HG03025 (cell line): ENCODE measurements at regions not wholly inside any gene's neighbourhood (a gene's known extent, or its start where the extent isn't known, plus 50 kb on each side); places are given as distances from the start of the nearest gene placed in this dataset.

Source experiments
- ATAC-seq: cut with Tn5 transposase; IDR thresholded peaks from one replicate; pipeline ENCODE4 v1.9.1; 2021; ENCODE audit warnings: mild to moderate bottlenecking, moderate library complexity; ENCODE audit not compliant: unreplicated experiment, low FRiP score

- no peak for ATAC-seq
Observed at GRCh38 chr18:77560341-77560992, 310.8 kb downstream of the GALR1 start.

GRCh38 chr18:77566604-77567003, 317.0 kb downstream of the GALR1 start:
- ATAC-seq: no peak

DNA sequence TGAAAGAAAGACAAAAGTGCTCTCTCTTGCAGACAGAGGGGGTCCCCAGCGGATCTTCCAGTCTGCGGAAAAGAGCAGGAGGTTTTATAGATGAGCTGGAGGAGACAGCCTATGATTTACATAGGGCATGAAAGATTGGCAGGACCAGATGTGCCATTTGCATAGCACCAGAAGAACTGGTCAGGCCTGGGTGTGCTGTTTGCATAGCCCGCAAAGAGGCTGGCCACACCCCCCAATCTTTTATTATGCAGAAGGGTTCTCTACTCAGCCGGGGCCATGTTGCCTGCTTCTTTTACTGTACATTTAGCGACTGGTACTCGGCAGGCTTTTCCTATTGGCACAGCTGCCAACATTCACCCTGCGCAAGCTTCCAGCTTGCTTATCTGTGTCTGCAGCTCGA, 317.6 kb downstream of the GALR1 start:
- ATAC-seq: no peak

DNA sequence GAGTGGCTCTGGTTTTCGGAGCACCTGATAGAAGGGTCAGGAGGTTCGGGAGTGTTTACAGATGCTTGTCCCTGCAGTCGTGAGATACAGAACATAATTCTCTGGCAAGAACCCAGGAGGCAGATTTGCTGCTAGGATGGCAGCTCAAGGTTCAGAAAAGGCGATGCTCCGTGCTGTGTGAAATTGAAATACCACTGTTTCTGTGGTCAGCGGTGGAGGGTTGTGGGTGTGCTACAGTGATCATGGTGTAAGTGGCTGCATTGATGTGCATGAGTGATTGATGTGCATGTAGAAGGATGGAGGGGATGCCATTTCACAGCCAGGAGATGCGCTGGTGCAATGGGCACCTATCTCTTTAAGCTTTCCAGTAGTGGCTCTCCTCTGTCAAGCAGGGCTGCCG, 322.1 kb downstream of the GALR1 start:
- no peak for ATAC-seq

DNA sequence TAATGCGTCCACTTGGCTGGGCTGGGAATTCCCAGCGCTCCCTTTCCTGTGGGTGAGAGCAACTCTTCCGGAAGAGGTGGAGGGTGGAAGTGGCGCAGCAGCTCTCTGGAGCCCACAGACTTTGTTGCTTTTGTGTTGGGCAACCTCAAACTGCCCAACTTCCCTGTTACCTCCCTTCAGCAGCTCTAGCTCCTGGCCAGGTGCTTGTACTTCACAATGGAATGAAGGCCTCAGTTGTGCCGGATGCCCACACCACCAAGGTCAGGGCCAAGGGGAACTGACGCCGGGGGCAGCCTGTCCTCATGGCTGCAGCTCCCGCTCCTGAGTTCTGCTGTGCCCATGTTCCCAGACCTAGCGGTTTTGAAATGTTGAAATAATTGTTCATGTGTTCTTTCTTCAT, 322.9 kb downstream of the GALR1 start:
- ATAC-seq: no peak

DNA sequence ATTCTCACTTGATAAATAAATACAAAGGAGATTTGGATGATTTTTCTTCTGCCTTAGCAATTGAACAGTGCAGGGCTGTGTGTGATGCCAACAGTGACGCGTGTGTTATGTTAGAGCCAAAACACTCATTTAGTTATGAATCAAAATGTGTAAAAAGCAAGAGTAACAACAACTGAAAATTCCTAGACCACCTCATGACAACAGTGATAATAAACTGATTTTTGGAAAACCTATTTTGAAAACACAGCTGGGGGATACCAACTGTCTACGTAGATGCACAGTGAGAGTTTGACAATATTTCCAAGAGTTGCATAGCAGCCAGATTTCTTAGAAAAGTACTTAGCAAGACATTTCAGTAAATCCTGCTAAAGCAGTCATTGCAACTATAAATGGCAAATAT, 323.9 kb downstream of the GALR1 start:
- ATAC-seq: no peak

GRCh38 chr18:77590943-77591515, 341.4 kb downstream of the GALR1 start:
- no peak for ATAC-seq

DNA sequence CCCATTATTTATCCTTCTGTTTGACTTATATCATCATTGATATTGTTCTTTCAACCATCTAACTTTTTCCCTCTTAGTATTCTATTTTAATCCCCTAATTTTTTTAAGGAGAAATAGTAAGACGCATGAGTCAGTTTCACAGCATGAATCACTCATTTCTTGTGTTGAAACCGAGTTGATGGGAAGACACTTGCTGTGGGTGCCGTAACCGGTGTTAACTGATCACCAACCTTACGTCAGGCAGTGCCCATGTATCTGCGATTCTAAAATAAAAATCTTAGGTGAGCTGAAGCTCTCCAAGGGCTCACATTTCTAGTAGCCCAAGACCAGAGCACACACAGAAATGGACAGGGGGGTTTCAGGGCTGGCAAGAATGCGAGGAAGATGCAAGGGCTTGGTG, 348.1 kb downstream of the GALR1 start:
- ATAC-seq: no peak

- ATAC-seq: no peak
Observed at GRCh38 chr18:77600674-77601073, 351.0 kb downstream of the GALR1 start.

GRCh38 chr18:77601567-77601966, 351.9 kb downstream of the GALR1 start:
- ATAC-seq: no peak

GRCh38 chr18:77607087-77607486, 357.4 kb downstream of the GALR1 start:
- no peak for ATAC-seq

- ATAC-seq: no peak
Observed at GRCh38 chr18:77608807-77609206, 359.2 kb downstream of the GALR1 start.

DNA sequence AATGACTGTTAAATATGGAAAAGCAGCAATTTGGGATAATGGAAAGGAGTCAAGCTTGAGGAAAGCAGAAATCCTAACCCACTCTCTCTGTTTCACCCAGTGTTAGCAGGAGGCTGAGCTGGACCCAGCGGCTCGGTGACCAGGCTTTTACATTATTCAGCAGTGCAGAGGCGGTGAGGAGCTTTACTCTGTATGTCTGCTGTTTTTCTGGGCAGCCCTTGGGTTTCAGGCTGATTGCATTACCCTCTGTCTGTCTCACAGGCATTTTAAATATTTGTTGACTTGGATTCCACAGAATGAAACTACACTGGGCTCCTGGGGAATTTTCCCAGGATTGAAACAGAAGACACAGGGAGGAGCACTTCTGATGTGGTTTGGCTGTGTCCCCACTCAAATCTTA, 368.0 kb downstream of the GALR1 start:
- ATAC-seq: no peak

- ATAC-seq: no peak
Observed at GRCh38 chr18:77619525-77619924, 369.9 kb downstream of the GALR1 start.

DNA sequence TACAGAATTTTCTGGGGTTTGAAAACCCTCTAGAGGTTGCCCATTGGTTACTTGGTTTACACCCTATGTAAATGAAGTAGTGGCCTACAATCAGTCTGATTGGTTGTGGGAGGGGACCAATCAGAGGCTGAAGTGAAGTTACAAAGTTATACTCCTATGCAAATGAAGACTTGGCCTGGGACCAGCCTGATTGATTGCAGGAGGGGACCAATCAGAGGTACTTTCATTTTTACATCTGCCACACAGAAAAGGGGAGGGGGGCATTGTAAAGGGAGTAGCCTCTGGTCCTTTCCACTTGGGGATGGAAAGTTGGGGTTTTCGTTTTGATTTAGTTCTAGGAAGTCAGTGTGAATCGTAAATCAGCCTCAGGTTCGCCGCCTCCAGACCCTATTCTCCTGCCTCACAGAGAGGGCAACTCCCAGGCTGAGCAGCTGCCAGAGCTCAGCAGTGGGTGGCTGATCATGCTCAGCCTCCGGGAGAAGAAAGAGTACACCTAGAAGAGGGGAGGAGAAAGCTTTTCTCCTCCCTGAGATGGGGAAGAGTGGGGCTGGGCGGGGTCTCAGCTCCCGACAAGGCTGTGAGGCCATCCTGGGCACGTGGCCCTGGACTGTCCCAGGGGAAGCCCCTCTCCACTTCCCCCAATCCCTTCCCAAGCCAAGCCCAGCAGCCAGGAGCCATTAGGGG, 372.5 kb downstream of the GALR1 start:
- ATAC-seq: no peak

DNA sequence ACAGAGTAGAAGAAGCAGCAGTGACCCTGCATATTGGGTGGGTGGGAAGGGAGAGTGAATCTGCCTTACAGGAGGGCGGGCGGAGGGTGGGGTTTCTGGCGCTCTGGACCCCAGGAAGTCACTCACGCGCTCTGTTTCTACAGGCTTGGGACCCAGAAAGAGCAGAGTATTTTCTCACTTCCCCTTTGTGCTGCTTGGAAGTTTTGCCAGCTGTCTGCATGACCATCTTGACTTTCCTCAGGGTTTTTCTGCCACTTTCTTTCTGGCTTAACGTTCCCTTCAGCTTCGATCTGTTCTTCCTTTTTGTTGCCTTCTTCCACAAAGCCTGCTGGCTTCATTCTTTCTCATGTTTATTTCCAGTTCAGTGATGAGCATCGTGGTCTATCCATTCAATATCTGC, 383.1 kb downstream of the GALR1 start:
- no peak for ATAC-seq

GRCh38 chr18:77634494-77634893, 384.8 kb downstream of the GALR1 start:
- no peak for ATAC-seq

GRCh38 chr18:77635451-77635850, 385.8 kb downstream of the GALR1 start:
- no peak for ATAC-seq

- no peak for ATAC-seq
Observed at GRCh38 chr18:77635858-77636257, 386.2 kb downstream of the GALR1 start.

DNA sequence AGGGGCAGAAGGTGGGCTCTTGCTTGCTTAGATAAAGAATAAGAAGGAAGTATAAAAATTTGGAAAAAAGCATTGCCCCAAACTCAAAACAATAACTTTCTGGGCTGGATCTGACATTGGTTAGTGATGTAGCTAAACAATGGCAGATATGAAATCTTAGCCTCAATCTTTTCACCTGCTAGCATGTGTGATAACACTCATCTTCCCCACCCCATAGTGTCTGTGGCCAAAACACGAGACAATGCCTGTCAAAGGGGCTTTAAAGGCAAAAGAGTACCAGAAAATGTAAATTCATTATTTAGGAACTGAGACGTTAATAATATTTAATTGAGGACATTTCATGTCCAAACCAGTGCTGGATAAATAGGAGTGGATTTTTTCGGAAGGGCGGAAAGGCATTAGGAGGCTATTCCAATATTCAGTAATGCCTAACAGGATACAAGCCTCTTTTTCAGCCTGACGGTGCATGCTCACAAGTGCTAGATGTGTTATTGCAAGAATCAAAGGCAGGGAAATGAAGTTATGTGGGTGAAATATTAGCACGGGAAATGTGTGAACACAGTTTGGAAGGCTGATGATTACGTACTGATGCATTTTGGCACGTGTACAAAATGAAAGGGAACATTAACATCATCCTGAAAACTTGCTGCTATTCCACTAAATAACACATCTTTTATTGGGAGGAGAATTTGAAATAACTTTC, 395.7 kb downstream of the GALR1 start:
- ATAC-seq: no peak

- no peak for ATAC-seq
Observed at GRCh38 chr18:77647472-77647871, 397.8 kb downstream of the GALR1 start.
